H9 (cell line): ENCODE measurements at regions not wholly inside any gene's neighbourhood (a gene's known extent, or its start where the extent isn't known, plus 50 kb on each side); places are given as distances from the start of the nearest gene placed in this dataset.

Experiments used
- DNase-seq: peaks from one replicate; pipeline ENCODE4 v3.0.0-alpha.2; 2017
- H2AFZ ChIP-seq: one replicate; pipeline ENCODE4 v1.6.1; 2013; ENCODE audit warnings: mild to moderate bottlenecking, low read length, control low read depth, moderate library complexity
- H2AK5ac ChIP-seq: 2 replicates; pipeline ENCODE4 v1.6.1; 2013; ENCODE audit warnings: low read length, control low read depth, mixed read lengths; ENCODE audit not compliant: insufficient read length
- H2BK120ac ChIP-seq: one replicate; pipeline ENCODE4 v1.6.1; 2013; ENCODE audit warnings: low read depth, mild to moderate bottlenecking, low read length, control low read depth, inconsistent platforms; ENCODE audit not compliant: poor library complexity, severe bottlenecking
- H2BK12ac ChIP-seq: 2 replicates; pipeline ENCODE4 v1.6.1; 2013; ENCODE audit warnings: low read length, control low read depth, mixed read lengths, low read depth; ENCODE audit not compliant: insufficient read length
- H2BK15ac ChIP-seq: 2 replicates; pipeline ENCODE4 v1.6.1; 2013; ENCODE audit warnings: low read depth, low read length, control low read depth
- H2BK20ac ChIP-seq: one replicate; pipeline ENCODE4 v1.6.1; 2013; ENCODE audit warnings: low read depth, mild to moderate bottlenecking, low read length, control low read depth, inconsistent platforms; ENCODE audit not compliant: poor library complexity, severe bottlenecking
- H2BK5ac ChIP-seq: 2 replicates; pipeline ENCODE4 v1.6.1; 2013; ENCODE audit warnings: low read length, control low read depth, mixed read lengths; ENCODE audit not compliant: insufficient read length
- H3K14ac ChIP-seq: 2 replicates; pipeline ENCODE4 v1.6.1; 2013; ENCODE audit warnings: low read length, control low read depth; ENCODE audit not compliant: insufficient read depth
- H3K18ac ChIP-seq: 2 replicates; pipeline ENCODE4 v1.6.1; 2013; ENCODE audit warnings: low read depth, mild to moderate bottlenecking, mixed read lengths, low read length, control low read depth; ENCODE audit not compliant: insufficient read length
- H3K23ac ChIP-seq: 2 replicates; pipeline ENCODE4 v1.6.1; 2013; ENCODE audit warnings: low read length, control low read depth, mixed read lengths, low read depth; ENCODE audit not compliant: insufficient read length
- H3K23me2 ChIP-seq: 2 replicates; pipeline ENCODE4 v1.6.1; 2013; ENCODE audit warnings: low read depth, mild to moderate bottlenecking, mixed read lengths, low read length, control low read depth; ENCODE audit not compliant: insufficient read length, poor library complexity, severe bottlenecking
- H3K27ac ChIP-seq: 2 replicates; pipeline ENCODE4 v1.5.1; 2013; ENCODE audit warnings: low read length, control low read depth, mixed read lengths, low read depth; ENCODE audit not compliant: insufficient read length
- H3K27me3 ChIP-seq: 2 replicates; pipeline ENCODE4 v1.6.1; 2013; ENCODE audit warnings: low read length, control low read depth, inconsistent platforms; ENCODE audit not compliant: insufficient read depth
- H3K4ac ChIP-seq: 2 replicates; pipeline ENCODE4 v1.6.1; 2013; ENCODE audit warnings: low read depth, mild to moderate bottlenecking, control low read depth, inconsistent platforms, low read length, moderate library complexity
- H3K4me1 ChIP-seq: 2 replicates; pipeline ENCODE4 v1.6.1; 2013; ENCODE audit warnings: low read length, control low read depth, inconsistent platforms; ENCODE audit not compliant: insufficient read depth
- H3K4me2 ChIP-seq: 2 replicates; pipeline ENCODE4 v1.6.1; 2013; ENCODE audit warnings: low read length, control low read depth, mixed read lengths; ENCODE audit not compliant: insufficient read length, insufficient read depth
- H3K56ac ChIP-seq: 2 replicates; pipeline ENCODE4 v1.6.1; 2013; ENCODE audit warnings: low read depth, mild to moderate bottlenecking, mixed read lengths, low read length, control low read depth; ENCODE audit not compliant: insufficient read length
- H3K79me1 ChIP-seq: 2 replicates; pipeline ENCODE4 v1.6.1; 2013; ENCODE audit warnings: low read depth, mild to moderate bottlenecking, moderate library complexity, low read length, control low read depth, inconsistent platforms; ENCODE audit not compliant: insufficient read depth, poor library complexity, severe bottlenecking
- H3K79me2 ChIP-seq: 2 replicates; pipeline ENCODE4 v1.6.1; 2013; ENCODE audit warnings: low read length, control low read depth, inconsistent platforms; ENCODE audit not compliant: insufficient read depth
- H3K9ac ChIP-seq: 2 replicates; pipeline ENCODE4 v1.6.1; 2013; ENCODE audit warnings: low read length, control low read depth, mixed read lengths; ENCODE audit not compliant: insufficient read length; ENCODE audit errors: extremely low read depth
- H3K9me3 ChIP-seq: one replicate; pipeline ENCODE4 v1.6.1; 2013; ENCODE audit warnings: low read depth, low read length, inconsistent platforms; ENCODE audit not compliant: control insufficient read depth
- H3T11ph ChIP-seq: one replicate; pipeline ENCODE4 v1.6.1; 2013; ENCODE audit warnings: mild to moderate bottlenecking, low read length, control low read depth, inconsistent platforms
- H4K20me1 ChIP-seq: one replicate; pipeline ENCODE4 v1.6.1; 2013; ENCODE audit not compliant: control insufficient read depth, insufficient read length, insufficient read depth
- H4K5ac ChIP-seq: 2 replicates; pipeline ENCODE4 v1.6.1; 2013; ENCODE audit warnings: low read depth, mild to moderate bottlenecking, mixed read lengths, low read length, control low read depth; ENCODE audit not compliant: insufficient read length
- H4K8ac ChIP-seq: replicated peaks from 2 replicates; pipeline ENCODE4 v1.6.1; 2013; ENCODE audit warnings: low read length, control low read depth, mixed read lengths, low read depth; ENCODE audit not compliant: insufficient read length
- H4K91ac ChIP-seq: 2 replicates; pipeline ENCODE4 v1.6.1; 2013; ENCODE audit warnings: low read depth, mild to moderate bottlenecking, moderate library complexity, mixed read lengths, low read length, control low read depth; ENCODE audit not compliant: insufficient read length
- H3K27ac Mint-ChIP-seq, 3 experiments: 2 replicates in 2 of 3; 3 replicates in 1 of 3; pipeline ENCODE4 v1.8.0; 2020 to 2021; ENCODE audit warnings: mixed read lengths in 3 of 3, mild to moderate bottlenecking in 1 of 3, moderate library complexity in 1 of 3
- H3K27me3 Mint-ChIP-seq: 2 replicates; pipeline ENCODE4 v1.8.0; 2021; ENCODE audit warnings: low read depth, mild to moderate bottlenecking, moderate library complexity, mixed read lengths
- H3K36me3 Mint-ChIP-seq, 3 experiments: 2 replicates in 2 of 3; 3 replicates in 1 of 3; pipeline ENCODE4 v1.8.0; 2020 to 2021; ENCODE audit warnings: low read depth in 3 of 3, mixed read lengths in 3 of 3; ENCODE audit not compliant: insufficient read depth in 1 of 3
- H3K4me1 Mint-ChIP-seq, 2 experiments: 2 replicates each; pipeline ENCODE4 v1.8.0; 2020; ENCODE audit warnings: mixed read lengths in 2 of 2
- H3K4me3 Mint-ChIP-seq, 2 experiments: 2 replicates in 1 of 2; 3 replicates in 1 of 2; pipeline ENCODE4 v1.8.0; 2020 to 2021; ENCODE audit warnings: mild to moderate bottlenecking in 2 of 2, mixed read lengths in 2 of 2, moderate library complexity in 1 of 2
- H3K9me3 Mint-ChIP-seq, 2 experiments: 2 replicates in 1 of 2; 3 replicates in 1 of 2; pipeline ENCODE4 v1.8.0; 2020; ENCODE audit warnings: mild to moderate bottlenecking in 2 of 2, mixed read lengths in 2 of 2, moderate library complexity in 1 of 2
- WGBS: extraction: QIAGEN DNeasy Blood & Tissue Kit; methylation state at CpG from one replicate; pipeline ENCODE4 v1.1.7; 2013; ENCODE audit warnings: missing lambda C conversion rate, low lambda C conversion rate, mixed read lengths; ENCODE audit not compliant: insufficient read length; ENCODE audit errors: extremely low coverage; 5-methylcytosine and 5-hydroxymethylcytosine counted together
- TF ChIP-seq, protein P1 (sequence below): fragments of 200-600 bp; sonication (generic); conservative IDR thresholded peaks from 3 replicates; pipeline ENCODE4 v1.8.0; 2021; ENCODE audit warnings: antibody characterized with exemption, mild to moderate bottlenecking

DNA sequence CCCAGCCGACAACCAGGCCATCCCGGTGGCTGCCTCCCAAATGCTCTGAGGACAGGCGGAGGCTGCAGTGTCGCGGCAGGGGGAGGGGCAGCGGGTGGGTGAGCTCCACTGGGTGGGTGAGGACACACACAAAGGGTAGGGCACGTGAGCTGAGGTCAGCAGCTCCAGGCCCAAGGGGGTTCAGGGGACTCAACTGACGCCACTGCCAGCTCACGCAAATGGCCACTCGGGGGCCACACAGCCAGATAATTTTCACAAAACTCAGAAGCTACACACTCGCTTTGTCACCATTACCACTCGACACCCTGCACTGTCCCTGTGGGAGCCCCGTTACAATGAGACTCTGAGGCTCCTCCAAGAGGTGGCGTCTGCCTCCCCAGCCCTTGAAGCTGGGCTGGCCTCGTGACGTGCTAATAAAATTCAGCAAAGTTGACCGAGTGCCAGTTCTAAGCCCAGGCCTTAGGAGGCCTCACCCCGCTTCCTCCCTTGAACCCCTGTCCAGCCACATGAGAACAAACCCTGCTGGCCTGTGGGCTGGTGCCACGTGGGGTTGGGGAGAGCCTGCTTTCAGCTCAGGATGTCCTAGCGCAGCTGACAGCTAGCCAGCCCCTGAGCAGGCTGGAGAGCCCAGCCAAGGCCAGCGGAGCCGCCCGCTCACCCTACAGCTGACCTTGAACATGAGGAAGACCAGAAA is 56.9 kb downstream of the RMI2 start:
- H2AFZ ChIP-seq: no peak overlapping the region
- H4K20me1 ChIP-seq: no peaks in the 10 kb centered on the region
- H3K27ac Mint-ChIP-seq: peak overlapping the region in 1 of 3 experiments; percentile 67; a peak in 1 of 7 replicates
- no peak overlapping the region for H3K4ac ChIP-seq
- H3K18ac ChIP-seq: no peak overlapping the region
- H4K5ac ChIP-seq: no peak overlapping the region
- no CpG with 5 or more reads among the region's 23 CpGs for WGBS
- H3K9me3 ChIP-seq: no peaks in the 10 kb centered on the region
- no peak overlapping the region for H2BK12ac ChIP-seq
- H3K23me2 ChIP-seq: peaks cover 3% of the 10 kb centered on the region
- no peak overlapping the region for H3K4me2 ChIP-seq
- no peaks in the 10 kb centered on the region; the same call in 1 of the 2 replicates for H3K27me3 Mint-ChIP-seq
- H3K27ac ChIP-seq: no peak overlapping the region
- H3K79me2 ChIP-seq: no peaks in the 10 kb centered on the region
- no peak overlapping the region for H2BK20ac ChIP-seq
- H2BK5ac ChIP-seq: no peak overlapping the region
- H2BK120ac ChIP-seq: no peak overlapping the region
- no peak overlapping the region for H2AK5ac ChIP-seq
- DNase-seq: no peak
- H3K14ac ChIP-seq: no peak overlapping the region
- H4K8ac ChIP-seq: no peak overlapping the region
- no peaks in the 10 kb centered on the region for H3K4me1 ChIP-seq
- no peaks in the 10 kb centered on the region for H3K79me1 ChIP-seq
- TF ChIP-seq, protein P1, sequence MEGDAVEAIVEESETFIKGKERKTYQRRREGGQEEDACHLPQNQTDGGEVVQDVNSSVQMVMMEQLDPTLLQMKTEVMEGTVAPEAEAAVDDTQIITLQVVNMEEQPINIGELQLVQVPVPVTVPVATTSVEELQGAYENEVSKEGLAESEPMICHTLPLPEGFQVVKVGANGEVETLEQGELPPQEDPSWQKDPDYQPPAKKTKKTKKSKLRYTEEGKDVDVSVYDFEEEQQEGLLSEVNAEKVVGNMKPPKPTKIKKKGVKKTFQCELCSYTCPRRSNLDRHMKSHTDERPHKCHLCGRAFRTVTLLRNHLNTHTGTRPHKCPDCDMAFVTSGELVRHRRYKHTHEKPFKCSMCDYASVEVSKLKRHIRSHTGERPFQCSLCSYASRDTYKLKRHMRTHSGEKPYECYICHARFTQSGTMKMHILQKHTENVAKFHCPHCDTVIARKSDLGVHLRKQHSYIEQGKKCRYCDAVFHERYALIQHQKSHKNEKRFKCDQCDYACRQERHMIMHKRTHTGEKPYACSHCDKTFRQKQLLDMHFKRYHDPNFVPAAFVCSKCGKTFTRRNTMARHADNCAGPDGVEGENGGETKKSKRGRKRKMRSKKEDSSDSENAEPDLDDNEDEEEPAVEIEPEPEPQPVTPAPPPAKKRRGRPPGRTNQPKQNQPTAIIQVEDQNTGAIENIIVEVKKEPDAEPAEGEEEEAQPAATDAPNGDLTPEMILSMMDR: no peak; the same call in 2 of the 3 replicates
- no peaks in the 10 kb centered on the region for H3K27me3 ChIP-seq
- no peak overlapping the region for H3K23ac ChIP-seq
- H3T11ph ChIP-seq: no peak overlapping the region
- H3K36me3 Mint-ChIP-seq: no peaks in the 10 kb centered on the region
- H3K9me3 Mint-ChIP-seq: peaks cover 0 to 4% of the 10 kb centered on the region in 2 experiments; a peak in 3 of 5 replicates
- H3K56ac ChIP-seq: no peak overlapping the region
- H3K9ac ChIP-seq: no peak overlapping the region
- H2BK15ac ChIP-seq: no peak overlapping the region
- H4K91ac ChIP-seq: no peak overlapping the region
- peaks cover 0 to 2% of the 10 kb centered on the region in 2 experiments; a peak in 2 of 4 replicates for H3K4me1 Mint-ChIP-seq
- no peak overlapping the region for H3K4me3 Mint-ChIP-seq
